OCI-LY3 (cell line): ENCODE measurements at regions not wholly inside any gene's neighbourhood (a gene's known extent, or its start where the extent isn't known, plus 50 kb on each side); places are given as distances from the start of the nearest gene placed in this dataset.
"Not testable (repeated sequence)": the region's sequence is repeated elsewhere in the genome, so short reads cannot be mapped to it uniquely, and the experiment has no call there.

Experiments
- H2AFZ ChIP-seq: fragments of 200-600, 300-600 bp; shearing (Covaris generic); 2 replicates; pipeline ENCODE4 v1.6.0; 2014; ENCODE audit warnings: antibody characterized with exemption, low read depth, low read length
- H3K27ac ChIP-seq: fragments of 200-600, 300-600 bp; sonication (generic); 2 replicates; pipeline ENCODE4 v1.5.1; 2014; ENCODE audit warnings: mild to moderate bottlenecking, low read length, moderate library complexity, mixed read lengths
- H3K27me3 ChIP-seq: fragments of 200-600, 300-600 bp; sonication (generic); 2 replicates; pipeline ENCODE4 v1.6.1; 2014; ENCODE audit warnings: low read depth, low read length, mixed read lengths
- H3K36me3 ChIP-seq: fragments of 200-600, 300-600 bp; sonication (generic); replicated peaks from 2 replicates; pipeline ENCODE3; 2014; ENCODE audit warnings: low read depth, low read length, mixed read lengths
- H3K4me1 ChIP-seq: fragments of 300-600, 200-600 bp; sonication (generic); 2 replicates; pipeline ENCODE4 v1.6.1; 2014; ENCODE audit warnings: low read length, mixed read lengths
- H3K4me2 ChIP-seq: fragments of 200-600, 300-600 bp; sonication (generic); 2 replicates; pipeline ENCODE4 v1.6.1; 2014; ENCODE audit warnings: low read length, mixed read lengths
- H3K4me3 ChIP-seq: fragments of 300-600, 200-600 bp; sonication (generic); 2 replicates; pipeline ENCODE4 v1.5.1; 2014; ENCODE audit warnings: antibody characterized with exemption, mild to moderate bottlenecking, low read length, moderate library complexity
- H3K79me2 ChIP-seq: fragments of 300-600, 200-600 bp; shearing (Covaris generic); 2 replicates; pipeline ENCODE4 v1.6.1; 2014; ENCODE audit warnings: mild to moderate bottlenecking, low read length, mixed read lengths
- H3K9ac ChIP-seq: fragments of 300-600, 200-600 bp; shearing (Covaris generic); 2 replicates; pipeline ENCODE4 v1.6.0; 2014; ENCODE audit warnings: mild to moderate bottlenecking, low read length, moderate library complexity
- H3K9me3 ChIP-seq: fragments of 200-600, 300-600 bp; shearing (Covaris generic); 2 replicates; pipeline ENCODE4 v1.6.1; 2014; ENCODE audit warnings: low read length, mixed read lengths; ENCODE audit not compliant: insufficient read depth
- H4K20me1 ChIP-seq: fragments of 200-600, 300-600 bp; sonication (generic); 2 replicates; pipeline ENCODE4 v1.6.1; 2016; ENCODE audit warnings: low read length, mixed read lengths; ENCODE audit not compliant: insufficient read depth
- CTCF ChIP-seq: fragments of 200-600, 300-600 bp; sonication (generic); IDR thresholded peaks from 2 replicates; pipeline ENCODE4 v1.5.1; 2014; ENCODE audit warnings: antibody characterized with exemption, low read length, low read depth
- EZH2phosphoT487 ChIP-seq: fragments of 200-600 bp; shearing (Covaris generic); IDR thresholded peaks from 2 replicates; pipeline ENCODE4 v1.6.1; 2018; ENCODE audit warnings: antibody characterized with exemption, mixed run types, low read depth

- Histone ChIP-seq H3K79me2 (no peaks in the 10 kb centered on the region), H4K20me1 (no peaks in the 10 kb centered on the region), H3K9ac (no peak overlapping the region), H3K4me2 (no peak overlapping the region), H3K4me3 (no peak overlapping the region), H3K27me3 (no peaks in the 10 kb centered on the region), H2AFZ (no peak overlapping the region), H3K9me3 (no peaks in the 10 kb centered on the region), H3K4me1 (no peaks in the 10 kb centered on the region), H3K27ac (no peak overlapping the region), H3K36me3 (no peaks in the 10 kb centered on the region)
- no peak for TF ChIP-seq EZH2phosphoT487
- no peak for TF ChIP-seq CTCF
Measured at GRCh38 chrX:88937616-88938015, 190.6 kb downstream of the CPXCR1 start.

GRCh38 chrX:88940904-88941303 lies 193.9 kb downstream of the CPXCR1 start:
- Histone ChIP-seq H3K36me3 (no peaks in the 10 kb centered on the region), H4K20me1 (no peaks in the 10 kb centered on the region), H3K4me1 (no peaks in the 10 kb centered on the region), H2AFZ (no peak overlapping the region), H3K27ac (no peak overlapping the region), H3K79me2 (no peaks in the 10 kb centered on the region), H3K4me3 (no peak overlapping the region), H3K9ac (no peak overlapping the region), H3K9me3 (no peaks in the 10 kb centered on the region), H3K4me2 (no peak overlapping the region), H3K27me3 (no peaks in the 10 kb centered on the region)
- no peak for TF ChIP-seq CTCF
- TF ChIP-seq EZH2phosphoT487: no peak

- Histone ChIP-seq H3K27me3 (no peaks in the 10 kb centered on the region), H3K27ac (no peak overlapping the region), H3K36me3 (no peaks in the 10 kb centered on the region), H3K4me1 (peaks cover under 1% of the 10 kb centered on the region), H3K4me2 (no peak overlapping the region), H3K4me3 (no peak overlapping the region), H4K20me1 (no peaks in the 10 kb centered on the region), H3K79me2 (no peaks in the 10 kb centered on the region), H3K9ac (no peak overlapping the region), H2AFZ (no peak overlapping the region), H3K9me3 (no peaks in the 10 kb centered on the region)
- TF ChIP-seq EZH2phosphoT487 (no peak), CTCF (no peak)
Measured at GRCh38 chrX:88944661-88945060, 197.6 kb downstream of the CPXCR1 start.

GRCh38 chrX:88956059-88956458 lies 209.0 kb downstream of the CPXCR1 start:
- H3K4me3 ChIP-seq, H2AFZ ChIP-seq, H3K36me3 ChIP-seq, H4K20me1 ChIP-seq, H3K4me2 ChIP-seq, H3K79me2 ChIP-seq, H3K27me3 ChIP-seq, H3K27ac ChIP-seq, H3K9ac ChIP-seq, H3K4me1 ChIP-seq, H3K9me3 ChIP-seq: not testable (repeated sequence)

GRCh38 chrX:88977835-88978234 lies 230.8 kb downstream of the CPXCR1 start:
- Histone ChIP-seq H3K9me3 (no peaks in the 10 kb centered on the region), H2AFZ (no peak overlapping the region), H3K4me1 (no peaks in the 10 kb centered on the region), H3K27ac (no peak overlapping the region), H4K20me1 (no peaks in the 10 kb centered on the region), H3K79me2 (no peaks in the 10 kb centered on the region), H3K36me3 (no peaks in the 10 kb centered on the region), H3K27me3 (no peaks in the 10 kb centered on the region), H3K9ac (no peak overlapping the region), H3K4me2 (no peak overlapping the region), H3K4me3 (no peak overlapping the region)
- TF ChIP-seq CTCF (no peak), EZH2phosphoT487 (no peak)
